ENCODE measurements at regions not wholly inside any gene's neighbourhood (a gene's known extent, or its start where the extent isn't known, plus 50 kb on each side); places are given as distances from the start of the nearest gene placed in this dataset.

DNA sequence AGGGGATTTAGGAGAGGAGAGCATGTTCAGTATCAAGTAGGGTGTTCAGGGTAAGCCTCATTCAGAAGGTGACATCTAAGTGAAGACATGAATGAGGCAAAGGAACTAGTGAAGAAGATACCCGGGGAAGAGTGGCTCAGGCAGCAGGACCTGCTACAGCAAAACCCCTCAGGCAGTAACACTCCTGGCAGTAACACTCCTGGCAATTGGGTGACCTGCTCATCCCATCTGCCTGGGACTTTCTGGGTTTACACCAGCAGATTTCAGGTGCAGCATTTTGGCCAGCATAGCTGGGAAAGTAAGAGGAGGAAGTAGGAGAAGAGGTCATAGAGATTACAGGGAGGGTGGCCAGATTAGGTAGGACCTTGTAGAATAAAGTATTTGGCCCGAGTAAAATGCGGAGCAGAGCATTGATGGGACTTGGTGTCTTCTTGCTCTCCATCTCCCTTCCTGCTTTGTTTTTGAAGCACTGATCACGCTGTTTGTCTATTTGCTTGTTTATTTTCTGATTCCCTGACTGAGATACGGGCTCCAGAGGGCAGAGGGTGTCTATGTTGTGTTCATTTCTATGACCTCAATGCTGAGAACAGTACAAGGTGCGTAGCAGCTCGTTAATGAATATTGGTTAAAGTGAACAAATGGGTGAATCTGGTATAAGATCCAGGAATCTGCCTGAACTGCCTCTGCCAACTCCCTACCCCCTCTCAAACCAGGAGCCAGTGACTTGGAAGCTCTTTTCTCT is 88.3 kb downstream of the IYD start:
- Histone ChIP-seq H2BK12ac (ENCODE audit: low read depth, low read length) (no peak overlapping the region), H3K23me2 (ENCODE audit: low read depth, low read length) (no peaks in the 10 kb centered on the region), H2AK5ac (ENCODE audit: low read depth, low read length) (no peak overlapping the region), H3K27ac (ENCODE audit: low read depth, low read length) (no peak overlapping the region), H3K27me3 (replicated peaks in 1 of 4; ENCODE audit: control insufficient read depth in 3 of 4, extremely low read depth in 1 of 4, insufficient read depth in 3 of 4, low read length in 3 of 4) (no peaks in the 10 kb centered on the region), H3K4me2 (ENCODE audit: insufficient read depth in 1 of 2, low read depth in 2 of 2, low read length in 2 of 2) (no peak overlapping the region), H3K18ac (ENCODE audit: extremely low read depth, low read length) (no peak overlapping the region), H2BK20ac (ENCODE audit: low read length) (no peak overlapping the region), H4K91ac (replicated peaks; ENCODE audit: insufficient read length, low read length) (no peak overlapping the region), H3K4me3 (ENCODE audit: extremely low read depth in 1 of 4, insufficient read depth in 2 of 4, low read depth in 3 of 4, low read length in 4 of 4) (no peak overlapping the region), H3K36me3 (ENCODE audit: control insufficient read depth in 2 of 4, insufficient read depth in 4 of 4, low read length in 3 of 4) (no peaks in the 10 kb centered on the region), H3K9me3 (ENCODE audit: insufficient read depth in 2 of 2, low read depth in 1 of 2, low read length in 1 of 2) (no peaks in the 10 kb centered on the region), H3K79me1 (ENCODE audit: low read depth, low read length) (no peaks in the 10 kb centered on the region), H3K56ac (replicated peaks; ENCODE audit: insufficient read length, low read depth, low read length) (no peak overlapping the region), H4K8ac (ENCODE audit: extremely low read depth, insufficient read depth, low read length) (no peak overlapping the region), H4K20me1 (replicated peaks in 1 of 2; ENCODE audit: control insufficient read depth in 1 of 2, insufficient read depth in 2 of 2, low read length in 2 of 2) (no peaks in the 10 kb centered on the region), H2AFZ (ENCODE audit: low read length) (no peak overlapping the region; the same call in 1 of the 2 replicates), H3K79me2 (ENCODE audit: control insufficient read depth in 1 of 2, insufficient read depth in 2 of 2, low read length in 2 of 2) (no peaks in the 10 kb centered on the region), H4K5ac (ENCODE audit: insufficient read length, low read depth, low read length) (no peak overlapping the region), H2BK5ac (ENCODE audit: low read depth, low read length) (no peak overlapping the region), H3K9ac (replicated peaks in 1 of 4; ENCODE audit: extremely low read depth in 1 of 4, low read depth in 3 of 4, low read length in 3 of 4) (no peak overlapping the region), H3K14ac (ENCODE audit: insufficient read length) (no peak overlapping the region), H3K4ac (replicated peaks; ENCODE audit: insufficient read length, low read depth, low read length) (no peak overlapping the region), H2BK15ac (ENCODE audit: low read length) (no peak overlapping the region), H2BK120ac (replicated peaks; ENCODE audit: low read depth, low read length) (no peak overlapping the region), H3K23ac (ENCODE audit: insufficient read length) (no peak overlapping the region), H3K4me1 (replicated peaks in 1 of 4; ENCODE audit: control insufficient read depth in 3 of 4, insufficient read depth in 4 of 4, low read length in 3 of 4) (peaks cover 0 to 5% (median 3%) of the 10 kb centered on the region in 4 experiments; a peak in 2 of 7 replicates)
- ChIA-PET POLR2A (ENCODE audit: partially characterized antibody) (no interaction called here), CTCF (ENCODE audit: partially characterized antibody) (no interaction called here)
- no peak for TF ChIP-seq HDAC6 (IDR thresholded peaks at IDR 0.05; ENCODE audit: low read depth, low read length)
- TF ChIP-seq SRF (IDR thresholded peaks at IDR 0.05; ENCODE audit: low read depth, low read length), result no peak
- TF ChIP-seq TAF7 (optimal IDR thresholded peaks at IDR 0.05; ENCODE audit: borderline replicate concordance, low read depth, low read length), result no peak
- TF ChIP-seq RBBP5 (IDR thresholded peaks at IDR 0.05; ENCODE audit: borderline replicate concordance, low read depth, low read length), result no peak
- TF ChIP-seq BRCA1 (IDR thresholded peaks at IDR 0.05; ENCODE audit: low read depth, low read length), result no peak
- TF ChIP-seq RAD21 (IDR thresholded peaks at IDR 0.05 in 1 of 2, conservative IDR thresholded peaks at IDR 0.05 in 1 of 2; ENCODE audit: low read depth in 2 of 2, low read length in 2 of 2), result no peak
- no peak for TF ChIP-seq KDM1A (IDR thresholded peaks at IDR 0.05; ENCODE audit: borderline replicate concordance, low read length)
- TF ChIP-seq CREB1 (IDR thresholded peaks at IDR 0.05), result no peak
- TF ChIP-seq EP300 (IDR thresholded peaks at IDR 0.05; ENCODE audit: borderline replicate concordance in 1 of 2, low read depth in 2 of 2, low read length in 2 of 2), result no peak
- TF ChIP-seq, protein P1, sequence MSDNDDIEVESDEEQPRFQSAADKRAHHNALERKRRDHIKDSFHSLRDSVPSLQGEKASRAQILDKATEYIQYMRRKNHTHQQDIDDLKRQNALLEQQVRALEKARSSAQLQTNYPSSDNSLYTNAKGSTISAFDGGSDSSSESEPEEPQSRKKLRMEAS (IDR thresholded peaks at IDR 0.05), result no peak
- no peak for TF ChIP-seq YY1 (IDR thresholded peaks at IDR 0.05; ENCODE audit: low read depth, low read length)
- no peak for DNase-seq (ENCODE audit: low read depth in 1 of 2, low spot score in 2 of 2)
- 91% methylated on average over 7 of the region's 7 CpGs; no CpG with 5 or more reads in 1 of the 2 experiments for WGBS, 2 experiments (ENCODE audit: extremely low coverage in 1 of 2, insufficient coverage in 1 of 2, insufficient read length in 1 of 2, insufficient replicate concordance in 2 of 2, low coverage in 1 of 2, low lambda C conversion rate in 2 of 2, missing lambda C conversion rate in 1 of 2)
- no peak for FAIRE-seq

Data from H1 (cell line).